GM10248 (cell line): ENCODE measurements at regions not wholly inside any gene's neighbourhood (a gene's known extent, or its start where the extent isn't known, plus 50 kb on each side); places are given as distances from the start of the nearest gene placed in this dataset.

Source experiments
- CTCF ChIA-PET: fragments of 300-600 bp; sonication (Branson Sonifier 250); formaldehyde crosslinking; extraction: SDS; loops from one replicate; lab custom pipeline; 2021; ENCODE audit warnings: antibody characterized with exemption; lab: Yijun Ruan, JAX
- POLR2A ChIA-PET: fragments of 350-650 bp; sonication (Branson Sonifier 250); formaldehyde crosslinking; extraction: SDS; loops from one replicate; lab custom pipeline; 2020; ENCODE audit warnings: antibody characterized with exemption; lab: Yijun Ruan, JAX
- DNase-seq: peaks from one replicate; pipeline ENCODE4 v3.0.0; 2012; ENCODE audit errors: extremely low spot score
- TF ChIP-seq, protein P1 (sequence below): IDR thresholded peaks from 2 replicates; pipeline ENCODE4 v1.5.1; 2012; ENCODE audit warnings: mild to moderate bottlenecking, low read depth; ENCODE audit errors: extremely low read depth, missing control alignments, control extremely low read depth

DNA sequence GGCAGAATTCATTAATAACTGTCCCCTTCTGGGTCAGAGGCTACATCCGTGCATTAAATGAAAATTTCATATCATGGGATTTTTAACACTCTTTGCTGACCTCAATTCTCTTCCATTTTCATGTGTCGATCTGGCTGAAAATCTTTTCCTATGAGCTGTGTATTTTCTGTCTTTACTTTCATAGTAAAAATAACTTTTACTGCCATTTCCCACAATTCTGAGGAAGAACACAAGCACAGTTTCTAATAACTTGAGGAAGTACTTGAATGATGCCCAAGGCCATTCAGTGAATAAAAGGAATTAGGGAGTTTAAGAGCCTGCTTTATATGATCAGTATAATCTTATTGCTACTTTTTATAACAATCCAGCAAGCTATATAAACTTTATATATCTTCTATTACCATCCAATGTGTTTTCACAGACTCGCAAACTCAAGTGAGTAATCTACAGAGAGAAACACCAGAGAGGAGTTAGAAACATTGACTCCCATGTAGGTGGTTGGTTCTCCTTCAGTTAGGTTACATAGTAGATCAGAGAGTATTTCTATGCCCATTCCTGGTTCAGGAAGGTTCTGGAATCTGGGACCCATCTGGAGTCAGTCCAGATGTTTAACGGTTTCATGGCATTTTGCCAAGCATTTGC, 340.0 kb downstream of the FBXO15 start:
- no peak for DNase-seq
- TF ChIP-seq, protein P1, sequence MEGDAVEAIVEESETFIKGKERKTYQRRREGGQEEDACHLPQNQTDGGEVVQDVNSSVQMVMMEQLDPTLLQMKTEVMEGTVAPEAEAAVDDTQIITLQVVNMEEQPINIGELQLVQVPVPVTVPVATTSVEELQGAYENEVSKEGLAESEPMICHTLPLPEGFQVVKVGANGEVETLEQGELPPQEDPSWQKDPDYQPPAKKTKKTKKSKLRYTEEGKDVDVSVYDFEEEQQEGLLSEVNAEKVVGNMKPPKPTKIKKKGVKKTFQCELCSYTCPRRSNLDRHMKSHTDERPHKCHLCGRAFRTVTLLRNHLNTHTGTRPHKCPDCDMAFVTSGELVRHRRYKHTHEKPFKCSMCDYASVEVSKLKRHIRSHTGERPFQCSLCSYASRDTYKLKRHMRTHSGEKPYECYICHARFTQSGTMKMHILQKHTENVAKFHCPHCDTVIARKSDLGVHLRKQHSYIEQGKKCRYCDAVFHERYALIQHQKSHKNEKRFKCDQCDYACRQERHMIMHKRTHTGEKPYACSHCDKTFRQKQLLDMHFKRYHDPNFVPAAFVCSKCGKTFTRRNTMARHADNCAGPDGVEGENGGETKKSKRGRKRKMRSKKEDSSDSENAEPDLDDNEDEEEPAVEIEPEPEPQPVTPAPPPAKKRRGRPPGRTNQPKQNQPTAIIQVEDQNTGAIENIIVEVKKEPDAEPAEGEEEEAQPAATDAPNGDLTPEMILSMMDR: no peak
- ChIA-PET CTCF (no interaction called here), POLR2A (no interaction called here)

DNA sequence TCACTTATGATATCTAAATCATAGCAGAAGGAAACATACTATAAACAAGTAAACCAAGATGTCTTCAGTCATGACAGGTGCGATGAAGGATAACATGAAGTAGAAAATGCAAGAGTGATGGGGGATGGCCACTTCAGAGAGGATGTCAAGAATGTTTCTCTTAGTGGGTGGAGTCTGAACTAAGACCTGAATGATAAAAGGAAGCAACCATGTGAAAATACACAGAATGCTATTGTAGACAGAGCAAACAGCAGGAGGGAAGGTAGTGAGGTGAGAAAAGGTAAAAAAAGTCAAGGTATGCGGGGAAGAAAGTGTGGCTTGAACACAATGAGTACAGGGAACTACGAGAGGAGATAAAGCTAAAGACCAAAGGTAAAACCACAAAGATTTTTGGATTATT, 341.6 kb downstream of the FBXO15 start:
- TF ChIP-seq, protein P1: no peak
- ChIA-PET CTCF (no interaction called here), POLR2A (no interaction called here)
- no peak for DNase-seq

DNA sequence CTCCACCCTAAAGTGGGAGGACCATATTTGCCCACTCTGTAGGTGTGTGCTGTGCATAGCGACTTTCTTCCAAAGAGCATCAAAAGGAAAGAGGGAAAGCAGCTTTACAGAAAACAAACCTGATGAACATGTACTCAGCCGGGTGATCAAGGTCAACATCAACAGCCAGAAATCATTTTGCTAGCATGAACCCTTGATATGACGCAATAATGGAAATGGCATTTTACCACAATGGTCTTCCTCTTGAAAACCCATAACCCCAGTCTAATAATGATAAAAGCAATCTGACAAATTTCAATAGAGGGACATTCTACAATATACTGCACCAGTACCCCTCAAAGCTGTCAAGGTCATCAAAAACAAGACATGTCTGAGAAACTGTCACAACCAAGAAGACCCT, 350.2 kb downstream of the FBXO15 start:
- TF ChIP-seq, protein P1: no peak
- CTCF ChIA-PET: no interaction called here
- POLR2A ChIA-PET: no interaction called here
- DNase-seq: no peak

DNA sequence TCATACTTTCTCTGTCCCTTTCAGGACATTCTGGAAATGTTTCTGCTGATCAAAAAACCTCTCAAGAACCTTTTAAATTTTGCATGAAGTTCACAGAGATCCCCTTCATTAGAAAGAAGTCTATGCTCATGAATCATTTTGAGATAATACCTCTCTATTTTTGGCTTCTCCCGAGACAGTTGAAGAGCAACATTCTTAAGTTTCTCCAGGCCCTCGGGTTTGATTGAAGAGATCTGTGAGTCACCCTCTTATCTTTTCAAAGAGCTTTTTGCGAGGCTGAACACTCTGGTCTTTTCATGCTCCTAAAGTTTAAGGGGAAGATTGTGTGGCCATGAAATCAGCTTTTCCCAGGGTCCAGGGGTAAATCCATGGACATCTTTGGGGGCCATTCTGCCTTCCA, 354.2 kb downstream of the FBXO15 start:
- ChIA-PET POLR2A (no interaction called here), CTCF (interaction anchor here (1.6 kb wide), 1 partner anchor 10 kb away, joined by 3 read pairs; no protein-coding TSS in a partner anchor)
- TF ChIP-seq, protein P1: no peak
- DNase-seq: no peak

DNA sequence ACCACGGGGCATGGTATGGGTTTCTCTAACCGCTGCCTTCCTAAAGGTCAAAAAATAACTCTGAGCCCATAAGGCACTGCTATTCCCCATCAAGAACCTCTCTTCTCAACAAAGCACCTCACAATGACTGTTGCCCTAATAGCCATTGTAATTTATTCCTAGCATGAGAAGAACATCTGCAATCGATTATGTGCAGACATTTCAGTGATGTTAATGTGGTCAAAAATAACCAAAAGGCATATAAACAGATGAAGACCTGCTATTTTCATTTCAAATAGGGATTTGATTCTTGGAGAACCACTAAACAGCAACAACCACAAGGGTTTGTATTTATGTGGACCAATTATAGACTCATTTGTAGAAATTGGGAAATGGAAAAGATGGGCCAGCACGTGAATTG, 356.6 kb downstream of the FBXO15 start:
- DNase-seq: no peak
- ChIA-PET CTCF (interaction anchor here (1.3 kb wide), 1 partner anchor 56 kb away, joined by 4 read pairs; no protein-coding TSS in a partner anchor), POLR2A (no interaction called here)
- TF ChIP-seq, protein P1: no peak

DNA sequence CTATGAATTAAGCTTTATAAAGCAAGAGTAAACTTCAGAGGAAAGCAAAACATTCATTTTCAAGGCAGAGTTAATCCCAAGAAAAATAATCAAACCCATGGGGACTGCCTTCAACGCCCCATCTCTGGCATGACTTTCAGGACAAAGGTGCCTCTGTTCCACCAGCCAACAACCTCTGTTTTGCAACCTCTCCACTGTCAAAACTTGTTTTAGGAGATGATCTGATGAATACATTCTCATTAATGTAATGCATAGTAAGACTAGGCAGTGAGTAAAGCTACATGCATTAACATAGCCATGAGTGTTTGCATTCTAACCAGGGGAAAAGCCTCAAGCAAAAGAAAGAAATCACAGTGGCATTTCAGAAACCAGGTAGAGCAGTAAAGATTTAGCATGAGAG, 357.0 kb downstream of the FBXO15 start:
- TF ChIP-seq, protein P1: no peak
- ChIA-PET POLR2A (no interaction called here), CTCF (interaction anchor here (1.3 to 2.8 kb wide), 2 partner anchors 9 to 57 kb away, joined by 4 to 9 read pairs; no protein-coding TSS in a partner anchor)
- no peak for DNase-seq
